Right kidney (tissue), 1 donor: ENCODE measurements at regions not wholly inside any gene's neighbourhood (a gene's known extent, or its start where the extent isn't known, plus 50 kb on each side); places are given as distances from the start of the nearest gene placed in this dataset.

ENCODE experiments used
- DNase-seq: peaks from one replicate; pipeline ENCODE4 v3.0.0-alpha.2; 2016

- no peak for DNase-seq
Observed at GRCh38 chr9:12933957-12934356, 159.1 kb downstream of the LURAP1L start.

- DNase-seq: no peak
Observed at GRCh38 chr9:12934545-12935272, 159.9 kb downstream of the LURAP1L start.

GRCh38 chr9:12935714-12936113 lies 160.9 kb downstream of the LURAP1L start:
- DNase-seq: no peak

- no peak for DNase-seq
Observed at GRCh38 chr9:12954441-12954840, 179.6 kb downstream of the LURAP1L start.

- no peak for DNase-seq
Observed at GRCh38 chr9:12955510-12956163, 180.8 kb downstream of the LURAP1L start.

GRCh38 chr9:12956261-12956660 lies 181.4 kb downstream of the LURAP1L start:
- DNase-seq: no peak

GRCh38 chr9:12956805-12957204 lies 182.0 kb downstream of the LURAP1L start:
- no peak for DNase-seq

- no peak for DNase-seq
Observed at GRCh38 chr9:12958279-12958678, 183.5 kb downstream of the LURAP1L start.

- no peak for DNase-seq
Observed at GRCh38 chr9:12958708-12959107, 183.9 kb downstream of the LURAP1L start.

- no peak for DNase-seq
Observed at GRCh38 chr9:12961276-12961809, 186.5 kb downstream of the LURAP1L start.

GRCh38 chr9:12963537-12963936 lies 188.7 kb downstream of the LURAP1L start:
- DNase-seq: no peak

- no peak for DNase-seq
Observed at GRCh38 chr9:12964271-12964670, 189.5 kb downstream of the LURAP1L start.

GRCh38 chr9:12965303-12965702 lies 190.5 kb downstream of the LURAP1L start:
- DNase-seq: no peak

- DNase-seq: no peak
Observed at GRCh38 chr9:12968093-12968492, 193.3 kb downstream of the LURAP1L start.

GRCh38 chr9:12972608-12973589 lies 198.1 kb downstream of the LURAP1L start:
- no peak for DNase-seq

- no peak for DNase-seq
Observed at GRCh38 chr9:12973710-12974109, 198.9 kb downstream of the LURAP1L start.

GRCh38 chr9:12974671-12975070 lies 199.9 kb downstream of the LURAP1L start:
- DNase-seq: no peak

- DNase-seq: no peak
Observed at GRCh38 chr9:12975496-12975895, 200.7 kb downstream of the LURAP1L start.

- DNase-seq: no peak
Observed at GRCh38 chr9:12980085-12980851, 205.4 kb downstream of the LURAP1L start.

- DNase-seq: no peak
Observed at GRCh38 chr9:12988258-12988657, 213.4 kb downstream of the LURAP1L start.

GRCh38 chr9:12989669-12990068 lies 214.8 kb downstream of the LURAP1L start:
- no peak for DNase-seq

- no peak for DNase-seq
Observed at GRCh38 chr9:12993466-12993865, 218.6 kb downstream of the LURAP1L start.
